NCI-H446 treated with DMSO at 0.1 percent for 48 hours (cell line): ENCODE measurements at regions not wholly inside any gene's neighbourhood (a gene's known extent, or its start where the extent isn't known, plus 50 kb on each side); places are given as distances from the start of the nearest gene placed in this dataset.
A peak's percentile ranks its signal among the peaks of the same experiment; 100 is the strongest.

Experiments
- DNase-seq: peaks from one replicate; lab custom pipeline; 2025; lab: John Stamatoyannopoulos, UW

GRCh38 chr12:124517260-124518050, 50.0 kb downstream of the NCOR2 start:
- DNase-seq, result peak; percentile 88

GRCh38 chr12:124516850-124517249, 50.6 kb downstream of the NCOR2 start:
- no peak for DNase-seq

GRCh38 chr12:124515981-124516380, 51.4 kb downstream of the NCOR2 start:
- DNase-seq, result no peak

GRCh38 chr12:124514996-124515932, 52.1 kb downstream of the NCOR2 start:
- DNase-seq, result no peak

- no peak for DNase-seq
These were observed 53.0 kb downstream of the NCOR2 start for GRCh38 chr12:124514145-124514995.

GRCh38 chr12:124513297-124513867, 54.0 kb downstream of the NCOR2 start:
- DNase-seq, result no peak

- peak; percentile 82 for DNase-seq
These were observed 54.6 kb downstream of the NCOR2 start for GRCh38 chr12:124512667-124513296.

- no peak for DNase-seq
These were observed 56.0 kb downstream of the NCOR2 start for GRCh38 chr12:124511259-124511985.

- no peak for DNase-seq
These were observed 57.0 kb downstream of the NCOR2 start for GRCh38 chr12:124510301-124510970.

GRCh38 chr12:124509676-124510300, 57.6 kb downstream of the NCOR2 start:
- DNase-seq, result no peak

- no peak for DNase-seq
These were observed 58.1 kb downstream of the NCOR2 start for GRCh38 chr12:124509300-124509675.

GRCh38 chr12:124508381-124509079, 58.9 kb downstream of the NCOR2 start:
- no peak for DNase-seq

GRCh38 chr12:124507188-124508109, 60.0 kb downstream of the NCOR2 start:
- no peak for DNase-seq

GRCh38 chr12:124506832-124507153, 60.6 kb downstream of the NCOR2 start:
- no peak for DNase-seq

GRCh38 chr12:124506145-124506831, 61.1 kb downstream of the NCOR2 start:
- DNase-seq, result peak; percentile 60

GRCh38 chr12:124505001-124505818, 62.2 kb downstream of the NCOR2 start:
- no peak for DNase-seq
